ELF-1 (cell line): ENCODE measurements at regions not wholly inside any gene's neighbourhood (a gene's known extent, or its start where the extent isn't known, plus 50 kb on each side); places are given as distances from the start of the nearest gene placed in this dataset.
"Not testable (repeated sequence)": the region's sequence is repeated elsewhere in the genome, so short reads cannot be mapped to it uniquely, and the experiment has no call there.

Experiments used
- DNase-seq: peaks from one replicate; pipeline ENCODE4 v3.0.0-alpha.2; 2016; ENCODE audit warnings: low read depth, low spot score

DNA sequence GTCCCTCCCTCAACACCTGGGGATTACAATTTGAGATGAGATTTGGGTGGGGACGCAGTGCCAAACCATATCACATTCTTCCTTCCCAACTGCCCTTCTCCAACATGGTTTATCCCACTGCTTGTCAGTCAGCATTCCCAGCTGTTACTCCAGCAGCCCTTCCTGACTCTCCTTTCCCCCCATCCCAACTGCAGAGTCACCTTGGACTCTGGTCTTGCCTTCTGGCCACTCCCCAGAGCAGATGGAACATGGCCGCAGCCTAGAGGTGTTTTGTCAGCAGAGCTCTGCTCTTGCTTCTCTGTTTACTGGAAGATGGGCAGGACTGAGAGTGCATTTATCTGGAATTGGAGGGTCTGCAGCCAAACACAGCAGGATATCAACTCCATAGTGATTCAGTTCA lies 51.2 kb upstream of the MEX3C start:
- DNase-seq: no peak

DNA sequence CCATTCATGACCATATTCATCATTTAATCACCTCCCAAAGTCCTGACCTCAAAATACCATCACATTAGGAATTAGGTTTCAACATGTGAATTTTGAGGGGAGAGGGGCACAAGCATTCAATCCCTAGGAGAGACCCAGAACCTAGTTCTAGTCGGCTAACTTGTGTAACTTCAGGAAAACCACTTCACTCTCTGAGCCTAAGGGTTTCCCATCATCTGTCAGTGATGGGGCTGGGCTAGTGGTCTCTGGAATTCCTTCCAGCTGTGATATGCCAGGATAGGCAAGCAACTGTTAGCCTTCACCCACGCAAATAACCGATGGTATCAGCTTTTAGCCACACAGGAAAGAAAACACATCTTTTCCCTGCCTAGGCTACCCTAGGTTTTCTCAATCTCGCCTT lies 52.5 kb upstream of the MEX3C start:
- DNase-seq: no peak

DNA sequence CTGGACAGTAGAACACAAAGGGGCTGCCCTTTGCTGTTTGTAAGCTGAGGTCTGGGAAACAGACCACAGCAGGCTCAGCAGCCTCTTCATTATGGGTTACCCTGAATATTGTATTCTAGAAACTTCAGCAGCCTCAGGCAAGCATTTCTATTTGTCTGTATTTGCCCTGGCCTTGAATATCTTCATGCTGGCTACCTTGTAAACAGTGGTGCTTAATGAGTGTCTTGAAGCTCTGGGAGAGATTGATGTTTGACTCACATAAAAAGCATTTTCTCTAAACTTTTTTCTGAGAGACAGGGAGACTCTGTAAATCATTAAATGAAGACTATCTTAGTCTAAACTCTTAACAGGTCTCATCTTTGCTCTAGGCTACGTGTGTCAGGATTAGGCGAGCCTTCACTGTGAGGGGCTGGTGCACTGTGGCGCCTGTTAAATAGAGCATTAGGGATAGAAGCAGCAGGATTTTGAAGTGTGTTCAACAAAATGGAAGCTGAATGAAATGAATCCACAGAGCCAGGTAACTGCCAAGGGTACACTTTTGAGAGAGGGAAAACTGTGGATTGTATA lies 53.1 kb upstream of the MEX3C start:
- DNase-seq: no peak

DNA sequence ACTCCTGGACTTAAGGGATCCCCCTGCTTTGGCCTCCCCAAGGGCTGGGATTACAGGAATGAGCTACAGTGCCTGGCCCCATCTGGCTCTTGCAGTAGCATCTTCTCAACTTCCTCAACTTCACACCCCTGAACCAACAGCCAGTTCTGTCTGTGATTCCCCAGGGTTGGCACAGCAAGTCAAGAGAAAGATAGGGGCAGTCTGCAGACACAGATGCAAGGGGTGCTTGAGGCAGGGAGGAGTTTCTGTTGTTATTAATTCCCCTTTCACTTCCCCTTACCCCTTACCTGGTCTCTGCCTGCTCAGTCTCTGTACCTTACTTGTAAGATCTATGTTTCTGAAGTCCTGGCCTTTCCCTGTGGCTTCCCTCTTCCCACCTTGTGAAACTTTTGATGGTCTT lies 54.1 kb upstream of the MEX3C start:
- DNase-seq: no peak

DNA sequence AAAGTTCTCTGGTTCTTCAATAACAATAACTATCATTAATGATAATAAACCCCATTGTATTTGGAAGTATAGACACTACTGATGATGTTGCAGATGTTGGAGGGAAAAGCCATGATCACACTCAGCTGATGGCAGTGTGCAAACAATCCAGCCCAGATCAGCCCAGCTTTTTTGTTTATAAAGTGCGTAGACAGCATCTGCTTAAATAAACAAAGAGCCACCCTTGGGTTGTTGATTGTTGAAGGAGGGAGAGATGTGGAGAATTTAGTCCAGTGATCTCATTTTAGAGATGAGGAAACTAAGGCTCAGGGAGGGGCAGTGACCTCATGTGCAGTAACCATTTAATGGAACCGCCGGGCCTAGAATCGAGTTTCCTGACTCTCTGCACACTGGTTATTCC lies 56.0 kb upstream of the MEX3C start:
- DNase-seq: no peak

DNA sequence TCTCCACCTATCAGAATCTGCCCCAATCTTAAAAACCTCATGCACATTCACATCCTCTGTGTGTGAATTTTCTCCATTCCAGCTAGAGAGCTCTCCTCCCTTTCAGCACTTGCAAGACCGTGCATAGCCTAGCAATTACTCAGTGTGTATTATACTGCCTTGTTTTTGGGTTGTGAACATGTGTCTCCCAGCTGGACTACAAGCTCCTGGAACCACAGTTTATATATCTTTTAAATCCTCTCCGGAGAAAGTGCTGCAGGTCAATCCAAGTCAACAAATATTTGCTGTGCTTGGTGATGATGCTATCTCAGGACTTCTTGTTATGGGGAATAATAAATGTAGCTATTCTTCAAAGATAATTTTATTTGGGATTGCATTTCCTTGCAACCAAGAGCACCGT lies 58.2 kb upstream of the MEX3C start:
- no peak for DNase-seq

DNA sequence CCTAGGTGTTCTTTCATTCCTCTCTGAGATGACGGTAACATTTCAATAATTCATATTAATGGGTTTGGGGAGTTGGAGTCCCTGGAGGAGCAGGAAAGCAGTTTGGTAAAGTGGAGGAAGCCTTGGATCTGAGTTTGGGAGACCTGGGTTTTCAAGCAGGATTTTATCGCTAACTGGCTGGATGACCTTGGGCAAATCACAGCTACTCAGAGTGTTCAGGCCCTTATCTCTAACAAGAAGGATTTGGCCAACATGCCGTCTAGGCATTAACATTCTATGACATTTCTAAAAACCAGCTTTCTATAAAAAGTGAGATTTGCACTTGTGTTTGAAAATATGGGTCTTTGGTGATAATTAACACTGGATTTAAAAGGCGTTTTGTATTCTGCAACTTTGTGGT lies 59.7 kb upstream of the MEX3C start:
- no peak for DNase-seq

DNA sequence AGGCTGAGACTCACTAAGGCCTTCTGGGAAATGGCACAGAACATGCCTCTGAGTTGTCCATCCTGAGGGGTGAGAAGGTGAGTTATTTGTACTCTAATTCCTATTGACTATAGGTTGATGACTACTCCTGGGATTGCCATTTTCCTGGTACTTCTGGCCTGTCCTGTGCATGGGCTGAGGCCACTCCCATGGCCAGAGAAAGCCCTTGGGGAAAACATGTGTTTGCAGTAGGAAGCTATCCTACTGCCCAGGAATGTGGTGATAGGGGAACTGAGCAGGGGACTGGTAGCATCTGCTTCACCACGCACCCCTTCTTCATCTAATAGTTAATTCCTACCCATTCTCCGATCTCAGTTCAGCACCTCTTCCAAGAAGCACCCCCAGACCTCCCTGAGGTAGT lies 62.6 kb upstream of the MEX3C start:
- no peak for DNase-seq

DNA sequence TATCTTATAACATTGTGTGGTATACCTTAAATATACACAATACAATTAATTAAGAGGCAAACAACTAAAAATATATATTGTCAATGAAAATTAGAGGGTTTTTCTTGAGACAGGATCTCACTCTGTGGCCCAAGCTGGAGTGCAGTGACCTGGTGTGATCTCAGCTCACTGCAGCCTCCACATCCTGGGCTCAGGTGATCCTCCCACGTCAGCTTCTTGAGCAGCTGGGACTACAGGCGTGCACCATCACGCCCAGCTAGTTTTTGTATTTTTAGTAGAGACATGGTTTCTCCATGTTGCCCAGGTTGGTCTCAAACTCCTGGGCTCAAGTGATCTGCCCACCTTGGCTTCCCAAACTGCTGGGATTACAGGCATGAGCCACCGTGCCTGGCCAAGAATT lies 68.6 kb upstream of the MEX3C start:
- not testable (repeated sequence) for DNase-seq

DNA sequence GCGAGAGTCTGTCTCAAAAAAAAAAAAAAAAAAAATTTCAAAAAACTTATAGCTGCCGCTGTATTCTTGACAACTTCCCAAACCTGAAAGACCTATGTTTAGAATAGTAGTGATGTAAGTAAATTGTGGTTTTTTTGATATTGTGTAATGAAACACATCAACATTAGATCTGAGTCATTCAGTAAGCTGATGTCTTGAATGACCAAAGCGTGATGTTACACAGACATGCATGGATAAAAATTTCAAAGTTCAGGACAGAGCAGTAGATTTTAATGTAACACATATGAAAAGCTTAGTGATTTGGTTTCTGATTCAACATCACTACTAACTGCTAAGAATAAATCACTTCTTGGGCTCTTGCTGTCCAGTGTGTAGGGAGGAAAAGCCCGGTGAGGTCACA lies 69.3 kb upstream of the MEX3C start:
- DNase-seq: no peak

DNA sequence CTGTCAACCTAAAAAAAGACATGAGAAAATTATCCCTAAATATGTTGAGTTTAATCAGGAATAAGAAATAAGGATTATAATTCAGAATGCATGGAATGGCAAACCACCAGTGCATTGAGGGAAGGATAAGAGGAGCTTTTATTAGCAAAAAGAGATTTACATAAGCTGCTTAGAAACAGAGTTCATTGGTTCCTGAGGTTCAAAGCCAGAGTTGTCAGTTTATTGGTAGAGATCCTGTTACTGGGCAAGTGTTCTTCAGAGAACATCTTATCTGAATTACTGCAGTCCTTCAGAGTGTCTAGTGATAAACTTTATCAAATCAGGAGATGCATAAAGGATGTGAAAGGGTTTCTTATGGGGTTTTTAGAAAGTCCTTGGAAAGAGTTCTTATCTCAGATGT lies 76.0 kb upstream of the MEX3C start:
- DNase-seq: no peak

DNA sequence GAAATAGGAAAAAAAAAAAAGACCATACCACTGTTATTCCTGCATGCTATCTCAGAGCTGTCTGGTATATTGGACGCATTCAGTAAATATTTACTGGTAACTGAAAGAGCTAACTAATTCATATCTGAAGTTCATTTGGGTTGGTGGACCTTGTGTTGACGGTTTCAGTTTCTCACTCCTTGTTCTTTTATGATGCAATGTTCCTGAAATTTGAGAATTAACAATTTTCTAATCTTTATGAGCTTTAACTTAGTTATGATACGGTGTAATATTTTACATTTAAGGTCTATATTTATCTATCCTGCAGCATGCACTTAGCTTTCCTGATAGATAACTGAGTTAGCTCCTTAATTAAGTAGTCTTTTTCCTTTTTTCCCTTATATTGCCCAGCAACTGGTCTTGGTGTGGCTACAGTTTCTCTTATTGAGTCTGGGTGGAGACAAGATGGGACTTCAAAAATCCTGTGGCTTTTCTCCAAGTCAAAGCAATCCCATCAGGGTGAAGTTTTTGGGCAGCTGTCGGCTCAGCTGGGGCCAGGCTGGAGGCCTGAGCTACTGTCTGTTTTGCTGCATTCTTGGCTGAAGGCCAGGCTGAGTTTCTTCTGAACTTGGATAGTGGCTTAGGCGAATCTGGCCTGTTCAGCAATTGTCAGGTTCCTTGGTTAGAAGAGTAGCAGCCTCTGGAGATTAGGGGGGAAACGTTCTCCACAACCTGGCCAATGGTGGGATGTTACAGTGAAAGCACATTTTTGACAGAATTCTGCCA lies 78.4 kb upstream of the MEX3C start:
- no peak for DNase-seq

DNA sequence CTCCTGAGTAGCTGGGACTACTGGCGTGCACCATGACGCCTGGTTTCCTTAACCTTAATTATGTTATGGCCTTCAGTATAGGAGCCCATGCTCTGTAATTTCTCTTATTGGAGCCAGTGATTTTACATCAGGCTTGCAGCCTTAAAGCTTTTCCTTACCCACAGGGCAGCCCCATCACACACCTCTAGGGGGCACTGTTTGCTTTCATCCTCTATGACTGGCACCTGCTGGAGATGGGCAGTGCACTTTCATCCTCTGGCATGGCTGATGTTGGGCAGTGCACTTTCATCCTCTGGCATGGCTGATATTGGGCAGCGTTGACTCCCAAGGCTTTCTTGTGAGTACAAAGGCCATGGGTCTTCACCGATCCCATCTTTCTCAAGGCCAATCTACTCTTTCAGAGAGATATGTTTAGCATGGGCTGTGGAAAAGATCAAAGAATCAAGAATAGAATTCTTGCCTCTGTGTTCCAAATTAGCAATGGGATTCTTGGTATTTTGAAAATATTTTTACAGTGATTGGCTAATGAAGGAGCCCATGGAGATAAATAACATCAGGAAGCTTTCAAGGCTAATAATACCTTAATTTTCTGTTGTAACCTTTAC lies 80.7 kb upstream of the MEX3C start:
- peak; percentile 63 for DNase-seq

DNA sequence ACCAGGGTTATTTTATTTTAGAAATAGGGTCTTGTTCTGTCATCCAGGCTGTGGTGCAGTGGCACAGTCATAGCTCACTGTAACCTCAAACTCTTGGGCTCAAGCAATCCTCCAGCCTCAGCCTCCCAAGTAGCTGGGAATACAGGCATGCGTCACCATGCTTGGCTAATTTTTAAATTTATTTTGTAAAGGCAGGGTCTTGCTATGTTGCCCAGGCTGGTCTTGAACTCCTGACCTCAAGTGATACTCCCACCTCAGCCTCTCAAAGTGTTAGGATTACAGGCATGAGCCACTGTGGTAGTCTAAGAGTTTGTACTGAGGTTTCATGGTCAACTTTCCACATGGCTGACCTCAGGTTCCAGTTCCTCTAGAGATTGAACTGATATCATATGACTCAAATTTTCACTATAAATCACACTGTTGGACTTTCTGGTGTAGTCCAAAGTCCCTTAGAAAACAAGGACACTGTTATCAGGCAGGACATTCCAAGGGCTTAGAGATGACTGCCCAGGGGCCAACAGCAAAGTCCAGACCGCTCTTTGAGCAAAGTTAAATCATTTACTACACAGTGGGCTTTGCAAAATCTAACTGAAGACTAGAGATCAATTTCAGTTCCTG lies 82.0 kb upstream of the MEX3C start:
- no peak for DNase-seq

DNA sequence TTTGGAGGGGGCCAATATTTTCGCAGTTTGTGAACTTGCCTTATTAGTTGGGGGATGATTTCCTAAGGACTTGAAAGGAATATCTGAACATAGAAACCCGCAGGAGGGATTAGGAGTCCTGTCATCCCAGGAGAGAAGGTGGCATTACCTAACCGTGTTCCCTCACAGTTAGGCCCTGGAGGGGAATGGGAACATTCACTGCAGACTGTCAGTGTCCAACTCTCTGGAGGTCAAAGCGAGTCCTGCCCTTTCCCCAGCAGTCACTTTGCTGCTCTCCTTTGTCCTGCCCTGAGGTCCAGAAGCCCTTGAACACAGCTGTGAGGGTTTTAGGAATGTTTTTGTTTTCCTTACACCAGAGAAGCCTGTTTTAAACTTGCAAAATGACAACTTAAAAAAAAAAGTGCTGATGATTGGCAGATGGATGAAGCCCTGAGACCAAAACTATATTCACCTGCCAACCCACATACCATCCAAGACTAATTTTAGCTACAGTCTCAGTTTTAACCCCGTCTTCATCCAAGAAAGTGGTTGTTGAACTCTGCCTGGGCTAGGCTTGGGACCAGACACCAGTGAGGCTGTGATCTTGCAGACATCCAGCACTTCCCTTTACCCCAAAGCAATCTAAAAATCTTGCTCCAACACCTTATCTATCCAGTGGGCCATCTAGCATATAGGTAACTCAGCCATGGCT lies 90.5 kb upstream of the MEX3C start:
- DNase-seq: no peak

DNA sequence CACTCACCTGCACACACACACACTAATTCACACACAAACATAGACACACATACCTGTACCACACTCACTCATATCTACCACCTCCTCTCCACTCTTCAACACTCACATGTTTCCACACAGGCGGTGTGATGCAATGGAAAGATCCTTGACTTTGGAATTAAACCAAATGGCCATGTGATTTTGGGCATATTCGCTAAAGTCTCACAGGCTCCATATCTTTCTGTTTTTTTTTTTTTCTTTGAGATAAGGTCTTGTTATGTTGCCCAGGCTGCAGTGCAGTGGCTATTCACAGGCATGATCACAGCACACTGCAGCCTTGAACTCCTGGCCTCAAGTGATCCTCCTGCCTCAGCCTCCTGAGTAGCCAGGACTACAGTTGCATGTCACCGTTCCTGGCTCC lies 91.1 kb upstream of the MEX3C start:
- no peak for DNase-seq

DNA sequence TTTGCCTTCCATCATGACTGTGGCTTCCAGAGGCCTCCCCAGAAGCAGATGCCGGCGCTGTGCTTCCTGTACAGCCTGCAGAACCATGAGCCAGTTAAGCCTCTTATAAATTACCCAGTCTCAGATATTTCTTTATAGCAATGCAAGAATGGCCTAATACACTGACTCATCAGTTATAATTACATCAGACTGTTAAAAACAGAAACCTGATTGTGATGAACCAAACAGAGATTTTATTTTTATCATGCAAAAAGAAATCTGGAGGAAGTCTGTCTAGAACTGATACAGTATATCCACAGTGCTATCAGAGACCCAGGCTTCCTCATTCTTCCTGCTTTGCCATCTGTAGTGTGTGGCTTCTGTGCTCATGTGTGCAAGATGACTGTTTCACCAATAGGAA lies 93.4 kb upstream of the MEX3C start:
- DNase-seq: no peak

DNA sequence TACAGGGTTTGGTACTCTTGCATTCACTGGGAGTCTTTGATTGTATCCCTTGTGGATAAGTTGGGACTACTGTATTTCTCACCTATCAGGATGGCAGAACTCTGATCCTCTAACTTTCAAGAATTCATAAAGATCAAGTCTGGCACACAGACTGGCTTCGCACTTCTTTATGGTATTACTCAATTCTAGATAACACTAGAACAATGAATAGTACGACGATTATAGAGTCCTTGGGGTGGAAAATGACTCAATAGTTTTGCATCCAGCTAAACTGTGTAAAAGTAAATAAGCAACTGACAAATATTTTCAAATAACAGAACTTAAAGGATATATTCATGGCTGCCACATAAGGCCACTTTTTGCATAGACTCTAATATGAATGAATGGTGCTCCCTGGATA lies 103.4 kb upstream of the MEX3C start:
- no peak for DNase-seq

DNA sequence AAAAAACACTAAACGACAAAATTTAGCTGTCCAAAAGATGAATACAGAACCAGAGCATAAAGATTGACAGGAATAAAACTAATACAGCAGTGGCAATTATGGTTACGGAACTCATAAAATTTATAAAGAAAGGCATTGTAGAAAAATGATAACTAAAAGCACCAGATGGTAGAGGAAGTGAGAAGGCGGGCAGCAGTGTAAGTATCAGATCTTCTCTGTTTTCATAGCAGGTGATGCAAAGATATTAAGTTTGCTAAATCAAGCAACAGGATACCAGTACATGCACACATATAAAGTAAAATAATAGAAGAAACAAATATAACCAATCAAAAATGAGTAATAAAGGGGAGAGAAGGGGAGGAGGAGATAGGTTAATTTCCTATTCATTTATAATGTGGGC lies 103.9 kb upstream of the MEX3C start:
- DNase-seq: no peak

DNA sequence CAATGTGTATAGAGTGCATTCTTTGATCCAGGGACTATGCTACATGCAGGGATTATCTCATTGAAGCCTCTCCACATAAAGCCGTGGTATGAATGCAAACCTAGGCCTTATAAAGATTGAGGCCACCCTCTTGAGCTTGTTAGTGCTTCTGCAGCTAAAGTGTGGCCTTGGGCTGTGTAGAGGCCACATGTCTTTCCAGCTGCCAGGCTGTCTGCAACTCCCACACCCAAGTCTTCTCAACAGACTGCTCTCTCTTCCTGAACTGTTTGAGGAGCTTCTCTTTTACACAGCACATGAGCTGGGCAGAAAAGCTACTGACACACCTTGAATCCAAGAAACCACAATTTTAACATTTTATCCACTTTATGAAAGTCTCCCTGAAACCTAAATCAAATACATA lies 119.2 kb upstream of the MEX3C start:
- DNase-seq: no peak

DNA sequence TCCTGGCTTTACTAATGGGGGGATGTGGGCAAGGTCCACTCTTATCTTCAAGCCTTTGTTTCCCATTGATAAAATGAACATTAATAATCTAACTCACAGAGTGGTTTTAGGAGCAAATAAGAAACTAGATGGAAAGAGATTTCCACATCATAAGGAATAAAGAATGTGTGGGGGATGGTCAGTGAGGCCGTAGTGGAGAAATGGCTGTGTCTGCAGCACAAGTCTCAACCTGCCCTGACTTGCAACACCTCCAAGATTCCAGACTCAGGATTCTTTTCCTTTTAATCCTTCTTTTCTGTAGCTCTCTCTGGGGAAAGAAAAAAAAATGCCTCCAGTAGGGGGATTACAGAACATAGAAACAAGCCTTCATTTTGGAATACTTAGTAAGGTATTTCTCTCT lies 124.2 kb upstream of the MEX3C start:
- no peak for DNase-seq

DNA sequence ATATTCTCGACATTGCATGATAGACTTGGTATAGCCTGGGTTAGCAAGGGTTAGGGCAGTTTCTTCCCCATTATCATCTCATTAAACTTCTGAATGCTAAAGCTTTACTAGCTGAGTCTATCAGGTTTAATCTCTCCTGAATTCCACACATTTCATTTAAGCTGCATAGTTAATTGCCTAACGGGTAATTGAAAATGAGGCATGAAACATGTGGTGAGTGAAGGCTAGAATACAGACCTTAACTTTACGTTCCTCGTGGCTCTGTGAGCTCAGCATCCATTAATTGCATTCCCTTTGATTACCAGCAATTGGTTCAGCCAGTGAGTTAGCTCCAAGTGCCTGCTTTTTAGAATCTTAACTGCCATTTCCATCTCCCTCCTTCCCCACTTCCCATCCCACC lies 126.5 kb upstream of the MEX3C start:
- DNase-seq: no peak
